T-cell (primary cell): ENCODE measurements at regions not wholly inside any gene's neighbourhood (a gene's known extent, or its start where the extent isn't known, plus 50 kb on each side); places are given as distances from the start of the nearest gene placed in this dataset.

Experiments used
- ATAC-seq, 4 experiments: fragments of 200-7000 bp in 3 of 4; fragments of 150-1000 bp in 1 of 4; cut with Tn5 transposase; replicated peaks in 1 of 4; 1 replicate in 3 of 4; 2 replicates in 1 of 4; pipeline ENCODE4 v1.10.0; 2021; ENCODE audit warnings: moderate library complexity in 3 of 4, mild to moderate bottlenecking in 2 of 4, moderate number of reproducible peaks in 1 of 4
- CTCF ChIA-PET, 2 donors: fragments of 300-600 bp; sonication (Branson Sonifier 250); formaldehyde crosslinking; loops; one replicate each; lab custom pipeline; 2022; ENCODE audit warnings: antibody characterized with exemption in 2 of 2; lab: Charles Lee
- POLR2A ChIA-PET, 2 donors: fragments of 300-600 bp; sonication (Branson Sonifier 250); formaldehyde crosslinking; loops; one replicate each; lab custom pipeline; 2022; ENCODE audit warnings: antibody characterized with exemption in 2 of 2; lab: Charles Lee
- DNase-seq, 35 experiments: peaks; one replicate each; pipeline versions ENCODE4 v3.0.0 to v3.0.0-alpha.2; 2013 to 2023
- H3K27ac ChIP-seq: one replicate; pipeline ENCODE4 v1.5.1; 2013; ENCODE audit warnings: low read length
- H3K27me3 ChIP-seq, 2 experiments: replicated peaks in 1 of 2; 1 replicate in 1 of 2; 2 replicates in 1 of 2; pipeline versions ENCODE4 v1.6.1 to v1.7.0; 2013; ENCODE audit warnings: low read length in 1 of 2, mixed read lengths in 1 of 2; ENCODE audit not compliant: control insufficient read depth in 2 of 2, insufficient read depth in 2 of 2; ENCODE audit errors: extremely low read depth in 1 of 2
- H3K36me3 ChIP-seq, 2 donors: 1 replicate in 1 of 2; 2 replicates in 1 of 2; pipeline versions ENCODE4 v1.6.1 to v1.7.0; 2013; ENCODE audit warnings: low read length in 1 of 2; ENCODE audit not compliant: control insufficient read depth in 2 of 2, insufficient read depth in 1 of 2; ENCODE audit errors: extremely low read depth in 1 of 2
- H3K4me1 ChIP-seq, 2 experiments: 1 replicate in 1 of 2; 2 replicates in 1 of 2; pipeline versions ENCODE4 v1.6.1 to v1.7.0; 2013; ENCODE audit warnings: low read length in 2 of 2, mixed read lengths in 1 of 2; ENCODE audit not compliant: insufficient read depth in 2 of 2, control insufficient read depth in 1 of 2; ENCODE audit errors: extremely low read depth in 1 of 2
- H3K4me3 ChIP-seq, 2 donors: 1 replicate in 1 of 2; 2 replicates in 1 of 2; pipeline versions ENCODE4 v1.5.1 to v1.7.0; 2013; ENCODE audit warnings: mild to moderate bottlenecking in 2 of 2, low read length in 1 of 2, moderate library complexity in 1 of 2; ENCODE audit not compliant: control insufficient read depth in 1 of 2; ENCODE audit errors: extremely low read depth in 1 of 2
- H3K9me3 ChIP-seq: 2 replicates; pipeline ENCODE4 v1.7.0; 2013
- H3K27ac Mint-ChIP-seq, 2 donors: one replicate each; pipeline ENCODE4 v1.8.0; 2020 to 2021; ENCODE audit warnings: mild to moderate bottlenecking in 2 of 2, mixed read lengths in 2 of 2
- H3K27me3 Mint-ChIP-seq, 2 donors: one replicate each; pipeline ENCODE4 v1.8.0; 2021 to 2022; ENCODE audit warnings: mixed read lengths in 2 of 2
- H3K36me3 Mint-ChIP-seq: one replicate; pipeline ENCODE4 v1.8.0; 2021; ENCODE audit warnings: mixed read lengths
- H3K4me1 Mint-ChIP-seq, 3 donors: one replicate each; pipeline ENCODE4 v1.8.0; 2020 to 2022; ENCODE audit warnings: mixed read lengths in 3 of 3, mild to moderate bottlenecking in 1 of 3
- H3K4me3 Mint-ChIP-seq, 3 donors: one replicate each; pipeline ENCODE4 v1.8.0; 2020 to 2022; ENCODE audit warnings: mild to moderate bottlenecking in 3 of 3, mixed read lengths in 3 of 3, moderate library complexity in 3 of 3
- H3K9me3 Mint-ChIP-seq, 3 donors: one replicate each; pipeline ENCODE4 v1.8.0; 2020 to 2022; ENCODE audit warnings: mixed read lengths in 3 of 3
- WGBS: methylation state at CpG from one replicate; pipeline ENCODE4 v1.1.5; 2013; ENCODE audit warnings: missing lambda C conversion rate; ENCODE audit not compliant: insufficient coverage; 5-methylcytosine and 5-hydroxymethylcytosine counted together

- Mint-ChIP-seq H3K9me3 (peaks cover 0 to 3% (median 2%) of the 10 kb centered on the region in 3 donors), H3K27ac (no peak overlapping the region), H3K27me3 (peaks cover 6 to 7% of the 10 kb centered on the region in 2 donors), H3K36me3 (no peaks in the 10 kb centered on the region), H3K4me1 (no peaks in the 10 kb centered on the region), H3K4me3 (no peak overlapping the region)
- Histone ChIP-seq H3K27ac (no peak overlapping the region), H3K4me3 (no peak overlapping the region), H3K4me1 (no peaks in the 10 kb centered on the region), H3K36me3 (no peaks in the 10 kb centered on the region), H3K9me3 (no peaks in the 10 kb centered on the region), H3K27me3 (peaks cover 0 to 3% of the 10 kb centered on the region in 2 experiments)
- ATAC-seq, result no peak
- 70% methylated on average over 4 of the region's 14 CpGs for WGBS
- DNase-seq, result no peak
- POLR2A ChIA-PET, result no interaction called here
- CTCF ChIA-PET, result no interaction called here
These were observed 337.6 kb upstream of the ARGLU1 start for GRCh38 chr13:106905380-106906162.

- Mint-ChIP-seq H3K9me3 (peaks cover 0 to 3% (median 2%) of the 10 kb centered on the region in 3 donors), H3K4me3 (no peak overlapping the region), H3K36me3 (no peaks in the 10 kb centered on the region), H3K27me3 (peaks cover 0 to 1% of the 10 kb centered on the region in 2 donors), H3K4me1 (no peaks in the 10 kb centered on the region), H3K27ac (no peak overlapping the region)
- CTCF ChIA-PET, result no interaction called here
- POLR2A ChIA-PET, result no interaction called here
- ATAC-seq, result no peak
- Histone ChIP-seq H3K4me3 (no peak overlapping the region), H3K36me3 (no peaks in the 10 kb centered on the region), H3K4me1 (no peaks in the 10 kb centered on the region), H3K27me3 (no peaks in the 10 kb centered on the region), H3K27ac (no peak overlapping the region), H3K9me3 (no peaks in the 10 kb centered on the region)
- no peak for DNase-seq
These were observed 331.5 kb upstream of the ARGLU1 start for GRCh38 chr13:106899442-106899841.

GRCh38 chr13:106898231-106898630, 330.3 kb upstream of the ARGLU1 start:
- Histone ChIP-seq H3K27me3 (no peaks in the 10 kb centered on the region), H3K36me3 (no peaks in the 10 kb centered on the region), H3K9me3 (no peaks in the 10 kb centered on the region), H3K4me3 (no peak overlapping the region), H3K4me1 (no peaks in the 10 kb centered on the region), H3K27ac (no peak overlapping the region)
- Mint-ChIP-seq H3K27ac (no peak overlapping the region), H3K4me3 (no peak overlapping the region), H3K36me3 (no peaks in the 10 kb centered on the region), H3K27me3 (peaks cover 0 to 1% of the 10 kb centered on the region in 2 donors), H3K9me3 (peaks cover 0 to 3% (median 2%) of the 10 kb centered on the region in 3 donors), H3K4me1 (no peaks in the 10 kb centered on the region)
- WGBS, result no CpG with 5 or more reads among the region's 2 CpGs
- DNase-seq (no peak), ATAC-seq (no peak)
- CTCF ChIA-PET, result no interaction called here
- POLR2A ChIA-PET, result no interaction called here

GRCh38 chr13:106888148-106888547, 320.2 kb upstream of the ARGLU1 start:
- CTCF ChIA-PET, result no interaction called here
- Mint-ChIP-seq H3K4me1 (no peaks in the 10 kb centered on the region), H3K9me3 (no peaks in the 10 kb centered on the region), H3K36me3 (no peaks in the 10 kb centered on the region), H3K27ac (no peak overlapping the region), H3K4me3 (no peak overlapping the region), H3K27me3 (peaks cover 0 to 3% of the 10 kb centered on the region in 2 donors)
- H3K4me1 ChIP-seq, result no peaks in the 10 kb centered on the region
- H3K36me3 ChIP-seq, result no peaks in the 10 kb centered on the region
- ATAC-seq, result no peak
- POLR2A ChIA-PET, result no interaction called here
- H3K4me3 ChIP-seq, result no peak overlapping the region
- no peak overlapping the region for H3K27ac ChIP-seq
- no peak for DNase-seq
- no CpG with 5 or more reads among the region's 2 CpGs for WGBS
- peaks cover 0 to 3% of the 10 kb centered on the region in 2 experiments for H3K27me3 ChIP-seq
- H3K9me3 ChIP-seq, result no peaks in the 10 kb centered on the region

GRCh38 chr13:106887686-106888085, 319.7 kb upstream of the ARGLU1 start:
- Histone ChIP-seq H3K4me1 (no peaks in the 10 kb centered on the region), H3K9me3 (no peaks in the 10 kb centered on the region), H3K36me3 (no peaks in the 10 kb centered on the region), H3K27me3 (peaks cover 0 to 3% of the 10 kb centered on the region in 2 experiments), H3K27ac (no peak overlapping the region), H3K4me3 (no peak overlapping the region)
- ATAC-seq (no peak), DNase-seq (no peak)
- H3K9me3 Mint-ChIP-seq, result no peaks in the 10 kb centered on the region
- no peak overlapping the region for H3K27ac Mint-ChIP-seq
- no peaks in the 10 kb centered on the region for H3K4me1 Mint-ChIP-seq
- ChIA-PET CTCF (no interaction called here), POLR2A (no interaction called here)
- WGBS, result 56% methylated on average over 2 of the region's 2 CpGs
- H3K36me3 Mint-ChIP-seq, result no peaks in the 10 kb centered on the region
- H3K4me3 Mint-ChIP-seq, result no peak overlapping the region
- H3K27me3 Mint-ChIP-seq, result peaks cover 0 to 3% of the 10 kb centered on the region in 2 donors

- Mint-ChIP-seq H3K27ac (no peak overlapping the region), H3K27me3 (peaks cover 3 to 4% of the 10 kb centered on the region in 2 donors), H3K4me3 (no peak overlapping the region), H3K4me1 (no peaks in the 10 kb centered on the region), H3K36me3 (no peaks in the 10 kb centered on the region), H3K9me3 (no peaks in the 10 kb centered on the region)
- Histone ChIP-seq H3K27me3 (peaks cover 0 to 3% of the 10 kb centered on the region in 2 experiments), H3K36me3 (no peaks in the 10 kb centered on the region), H3K27ac (no peak overlapping the region), H3K4me1 (no peaks in the 10 kb centered on the region), H3K9me3 (no peaks in the 10 kb centered on the region), H3K4me3 (no peak overlapping the region)
- DNase-seq (no peak), ATAC-seq (no peak)
- ChIA-PET POLR2A (no interaction called here), CTCF (no interaction called here)
These were observed 316.0 kb upstream of the ARGLU1 start for GRCh38 chr13:106883976-106884375.
